ENCODE measurements at regions not wholly inside any gene's neighbourhood (a gene's known extent, or its start where the extent isn't known, plus 50 kb on each side); places are given as distances from the start of the nearest gene placed in this dataset.

DNA sequence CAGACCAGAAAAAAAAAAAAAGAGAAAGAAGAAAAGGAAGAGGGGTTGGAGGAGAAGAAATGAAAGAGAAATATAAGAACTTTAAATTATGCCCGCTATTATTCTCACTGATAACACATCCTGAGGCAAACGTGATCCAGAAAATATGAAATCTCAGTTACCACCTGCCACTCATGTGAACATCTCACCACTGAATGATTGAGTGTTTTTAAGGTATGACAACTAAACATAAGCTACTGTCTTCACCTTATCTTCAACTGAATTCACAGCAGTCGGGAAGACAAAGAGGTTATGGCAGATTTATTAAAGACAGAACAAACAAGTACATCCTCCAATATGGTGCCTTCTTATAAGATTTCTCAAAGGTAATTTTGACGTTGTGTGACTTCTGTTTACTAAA lies 327.9 kb downstream of the TMEM161B start:
- Histone ChIP-seq H3K36me3 (no peaks in the 10 kb centered on the region), H3K9me3 (no peaks in the 10 kb centered on the region), H3K27me3 (no peaks in the 10 kb centered on the region), H3K4me3 (no peak overlapping the region)
- DNase-seq: no peak

DNA sequence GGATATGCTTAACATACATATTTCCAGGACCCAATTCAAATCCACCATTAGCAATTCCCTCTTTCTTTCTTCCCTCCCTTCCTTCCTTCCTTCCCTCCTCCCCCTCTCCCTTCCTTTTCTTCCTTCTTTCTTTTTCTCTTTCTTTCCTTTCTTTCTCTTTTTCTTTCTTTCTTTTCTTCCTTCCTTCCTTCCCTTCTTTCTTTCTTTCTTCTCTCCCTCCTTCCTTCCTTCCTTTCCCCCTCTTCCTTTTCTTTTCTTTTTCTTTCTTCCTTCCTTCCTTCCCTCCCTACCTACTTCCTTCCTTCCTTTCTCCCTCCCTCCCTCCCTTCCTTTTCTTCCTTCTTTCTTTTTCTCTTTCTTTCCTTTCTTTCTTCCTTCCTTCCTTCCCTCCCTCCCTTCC lies 332.0 kb downstream of the TMEM161B start:
- DNase-seq: no peak
- Histone ChIP-seq H3K9me3 (no peaks in the 10 kb centered on the region), H3K4me3 (no peak overlapping the region), H3K27me3 (no peaks in the 10 kb centered on the region), H3K36me3 (no peaks in the 10 kb centered on the region)

DNA sequence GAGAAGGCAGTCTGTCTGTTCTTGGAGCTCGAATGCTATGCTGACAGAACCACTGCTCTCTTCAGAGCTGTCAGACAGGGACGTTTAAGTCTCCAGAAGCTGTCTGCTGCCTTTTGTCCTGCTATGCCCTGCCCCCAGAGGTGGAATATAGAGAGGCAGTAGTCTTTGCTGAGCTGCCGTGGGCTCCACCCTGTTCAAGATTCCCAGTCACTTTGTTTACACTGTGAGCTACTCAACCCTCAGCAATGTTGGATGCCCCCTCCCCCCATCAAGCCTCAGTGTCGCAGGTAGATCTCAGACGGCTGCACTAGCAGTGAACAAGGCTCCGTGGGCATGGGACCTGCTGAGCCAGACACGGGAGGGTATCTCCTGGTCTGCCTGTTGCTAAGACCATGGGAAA lies 344.2 kb downstream of the TMEM161B start:
- Histone ChIP-seq H3K36me3 (no peaks in the 10 kb centered on the region), H3K4me3 (no peak overlapping the region), H3K27me3 (peaks cover 2% of the 10 kb centered on the region; the same call in 1 of the 2 replicates), H3K9me3 (no peaks in the 10 kb centered on the region)
- DNase-seq: no peak

DNA sequence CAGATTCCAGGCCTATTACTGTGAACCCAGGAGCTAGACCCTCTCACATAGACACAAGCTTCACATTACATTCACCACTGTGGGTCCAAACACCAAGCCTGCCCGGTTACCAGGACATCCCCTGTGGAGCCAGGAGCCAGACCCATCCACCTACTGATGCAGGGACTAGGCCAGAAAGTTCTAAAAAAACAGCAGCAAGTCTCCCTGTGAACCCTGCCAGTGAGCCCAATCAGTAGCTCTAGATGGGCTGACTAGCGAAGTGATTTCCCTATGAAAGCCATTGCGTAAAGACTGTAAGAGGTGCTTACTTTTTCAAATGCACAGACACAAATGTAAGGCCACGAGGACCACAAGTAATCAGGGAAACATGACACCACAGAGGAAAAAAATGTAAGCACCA lies 352.3 kb downstream of the TMEM161B start:
- H3K36me3 ChIP-seq: no peaks in the 10 kb centered on the region

DNA sequence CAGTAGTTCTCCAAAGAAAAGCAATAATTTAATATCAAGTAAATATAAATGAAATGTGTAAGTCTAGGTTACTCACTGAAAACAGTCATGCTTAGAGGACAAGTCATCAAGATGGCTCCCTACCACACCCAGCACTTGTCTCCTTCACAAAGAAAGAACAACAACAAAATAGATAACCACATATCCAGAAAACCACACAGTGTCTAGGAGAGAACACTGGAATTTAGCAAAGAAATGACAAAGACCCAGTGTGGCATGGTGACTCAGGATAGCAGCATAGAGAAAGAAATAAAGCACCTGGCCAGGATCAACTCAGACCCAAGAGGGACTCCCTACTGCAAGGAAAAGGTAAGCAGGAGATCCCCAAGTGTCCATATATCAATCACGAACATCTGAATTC lies 356.2 kb downstream of the TMEM161B start:
- no peaks in the 10 kb centered on the region for H3K36me3 ChIP-seq
- H3K27me3 ChIP-seq: peaks cover 3% of the 10 kb centered on the region
- no peak overlapping the region for H3K4me3 ChIP-seq
- no peak for DNase-seq
- H3K9me3 ChIP-seq: no peaks in the 10 kb centered on the region

More for the DNA sequence above, 352.3 kb downstream of the TMEM161B start:
- Histone ChIP-seq H3K9me3 (no peaks in the 10 kb centered on the region), H3K27me3 (peaks cover 5% of the 10 kb centered on the region), H3K4me3 (no peak overlapping the region)
- no peak for DNase-seq

DNA sequence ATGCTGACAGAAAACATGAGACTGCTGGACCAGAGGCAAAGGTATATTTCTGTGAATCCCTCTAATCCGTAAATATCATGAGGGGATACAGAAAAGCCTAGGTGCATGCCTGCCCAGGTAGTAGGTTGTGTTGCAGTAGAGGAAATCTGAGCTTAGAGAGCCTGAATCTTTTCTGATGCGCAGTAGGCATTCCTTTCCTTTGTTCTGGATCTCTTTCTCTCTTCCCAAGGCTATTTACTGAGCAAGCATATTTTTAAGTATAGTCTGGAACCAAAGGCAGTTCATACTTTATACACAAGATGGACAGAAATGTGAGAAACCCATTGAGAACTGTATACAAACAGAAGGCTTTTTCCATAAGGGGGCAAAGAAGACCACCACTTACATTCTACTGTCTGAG lies 359.3 kb downstream of the TMEM161B start:
- Histone ChIP-seq H3K9me3 (no peaks in the 10 kb centered on the region), H3K27me3 (no peaks in the 10 kb centered on the region), H3K36me3 (no peaks in the 10 kb centered on the region), H3K4me3 (no peak overlapping the region)
- DNase-seq: no peak

DNA sequence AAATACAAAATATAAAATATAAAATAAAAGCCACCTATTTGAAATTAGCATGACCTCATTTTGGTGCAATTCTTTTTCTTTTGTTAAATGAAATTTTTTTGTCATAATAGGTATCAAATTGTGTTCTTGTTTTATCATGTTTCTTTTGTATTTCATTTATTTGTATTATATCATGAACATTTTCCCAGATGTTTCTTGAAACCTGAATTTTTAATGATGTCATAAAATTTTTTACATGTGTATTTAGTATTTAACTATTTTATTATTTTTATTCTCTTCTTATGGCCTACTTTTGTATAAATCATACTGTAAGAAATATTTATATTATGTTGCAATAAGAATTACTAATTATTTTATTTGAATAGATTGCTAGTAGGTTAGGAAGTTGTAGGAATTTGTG lies 361.7 kb downstream of the TMEM161B start:
- H3K4me3 ChIP-seq: no peak overlapping the region
- no peaks in the 10 kb centered on the region for H3K9me3 ChIP-seq
- DNase-seq: no peak
- H3K36me3 ChIP-seq: no peaks in the 10 kb centered on the region
- no peaks in the 10 kb centered on the region for H3K27me3 ChIP-seq

DNA sequence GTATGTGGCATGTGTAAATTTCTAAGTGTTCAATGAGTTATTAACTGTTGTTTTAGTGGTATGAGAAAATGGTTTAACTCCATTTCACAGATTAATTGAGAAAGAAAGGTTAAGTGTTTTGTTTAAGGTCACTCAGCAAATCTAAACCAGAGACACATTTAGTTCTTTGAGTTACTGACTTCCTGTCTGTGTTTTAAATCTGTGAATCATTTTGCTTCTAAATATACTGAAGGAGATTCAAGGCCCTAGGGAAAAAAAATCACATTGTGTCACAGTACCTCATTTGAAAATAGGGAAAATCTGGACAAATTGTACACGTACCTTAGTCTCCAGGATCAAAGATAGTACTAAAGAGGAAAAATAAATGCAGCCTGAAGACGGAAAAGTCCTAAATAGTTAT lies 368.2 kb downstream of the TMEM161B start:
- Histone ChIP-seq H3K9me3 (no peaks in the 10 kb centered on the region), H3K27me3 (peaks cover 5% of the 10 kb centered on the region), H3K36me3 (no peaks in the 10 kb centered on the region), H3K4me3 (no peak overlapping the region)
- DNase-seq: no peak

DNA sequence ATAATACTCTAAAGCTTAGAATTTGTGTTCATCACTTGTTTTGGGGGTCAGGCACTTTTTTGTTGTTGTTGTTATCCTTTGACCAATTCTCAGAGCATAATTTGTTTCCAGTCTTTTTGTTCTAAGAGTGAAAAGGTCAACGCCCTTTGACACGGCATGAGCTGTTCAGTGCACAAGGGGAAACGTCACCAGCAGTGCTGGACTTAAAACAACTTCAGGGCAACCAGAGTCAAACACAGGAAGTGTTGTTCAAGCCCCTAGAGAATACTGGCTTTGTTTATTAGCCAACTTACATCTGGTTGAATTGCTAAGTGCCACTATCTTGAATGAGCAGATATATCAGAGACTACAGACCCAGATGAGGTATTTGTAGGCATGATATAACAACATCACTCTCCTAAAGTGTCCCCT lies 368.9 kb downstream of the TMEM161B start:
- no peak overlapping the region for H3K4me3 ChIP-seq
- peaks cover 8% of the 10 kb centered on the region for H3K27me3 ChIP-seq
- DNase-seq: no peak
- no peaks in the 10 kb centered on the region for H3K36me3 ChIP-seq
- H3K9me3 ChIP-seq: no peaks in the 10 kb centered on the region

DNA sequence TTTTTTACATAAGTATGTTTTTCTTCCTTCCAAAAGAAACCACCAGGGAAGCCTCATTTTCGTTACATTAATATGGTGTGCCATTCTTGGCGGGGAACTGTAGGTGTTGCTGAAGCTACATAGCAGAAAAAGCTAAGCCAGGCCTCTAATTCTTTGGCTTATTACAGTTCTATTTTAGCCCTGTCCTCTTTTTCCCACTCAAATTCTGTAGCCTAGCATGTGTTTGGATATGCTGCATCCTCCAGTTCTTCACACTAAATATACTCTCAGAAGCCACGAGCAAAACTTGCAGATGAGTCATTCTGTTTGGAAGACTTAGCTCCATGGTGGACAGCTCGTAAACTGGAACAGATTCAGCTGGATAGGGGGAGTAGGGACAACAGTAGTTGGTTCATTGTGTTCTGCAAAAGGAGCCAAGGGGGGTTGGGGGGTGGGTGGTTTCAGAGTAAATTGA lies 369.4 kb downstream of the TMEM161B start:
- peaks cover 8% of the 10 kb centered on the region for H3K27me3 ChIP-seq
- H3K9me3 ChIP-seq: no peaks in the 10 kb centered on the region
- peak; percentile 14 for DNase-seq
- H3K4me3 ChIP-seq: no peak overlapping the region
- no peaks in the 10 kb centered on the region for H3K36me3 ChIP-seq

DNA sequence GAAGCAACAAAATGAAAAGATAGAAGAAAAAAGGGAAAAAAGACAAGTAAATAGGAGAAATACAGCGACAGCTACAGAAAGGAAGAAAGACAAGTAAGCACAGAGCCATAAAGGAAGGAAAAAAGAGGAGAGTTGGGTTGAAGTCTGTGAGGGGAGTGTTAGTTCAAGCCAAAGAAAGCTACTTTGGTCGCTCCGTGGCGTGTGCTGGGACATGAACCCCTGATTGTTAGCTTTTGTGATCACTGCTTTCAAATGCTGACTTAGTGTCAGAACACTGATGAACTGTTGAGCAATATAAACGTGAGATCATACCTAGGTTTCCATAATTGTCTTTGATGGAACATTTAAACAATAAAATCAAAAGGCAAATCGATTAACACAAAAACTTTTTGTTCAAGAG lies 370.1 kb downstream of the TMEM161B start:
- no peak for DNase-seq
- H3K9me3 ChIP-seq: no peaks in the 10 kb centered on the region
- H3K27me3 ChIP-seq: peaks cover 8% of the 10 kb centered on the region
- H3K36me3 ChIP-seq: no peaks in the 10 kb centered on the region
- no peak overlapping the region for H3K4me3 ChIP-seq

DNA sequence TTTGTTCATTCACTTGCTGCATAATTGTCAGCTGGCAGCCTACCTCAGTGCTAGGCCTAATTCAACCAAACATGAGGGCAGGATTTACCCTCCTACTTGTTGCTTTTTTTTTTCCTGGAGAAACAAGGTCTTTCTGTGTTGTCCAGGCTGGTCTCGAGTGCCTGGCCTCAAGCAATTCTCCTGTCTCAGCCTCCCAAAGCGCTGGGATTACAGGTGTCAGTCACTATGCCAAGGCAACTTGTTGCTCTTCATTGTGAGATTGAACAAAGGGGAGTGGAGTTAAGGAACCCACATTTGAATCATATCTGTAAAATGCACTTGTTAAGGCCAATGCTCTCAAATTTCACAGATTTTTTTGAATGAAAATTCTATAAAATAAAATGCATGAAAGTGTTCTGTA lies 380.5 kb downstream of the TMEM161B start:
- Histone ChIP-seq H3K27me3 (peaks cover 2% of the 10 kb centered on the region; the same call in 1 of the 2 replicates), H3K9me3 (no peaks in the 10 kb centered on the region; the same call in 1 of the 2 replicates), H3K36me3 (no peaks in the 10 kb centered on the region), H3K4me3 (no peak overlapping the region)
- no peak for DNase-seq

DNA sequence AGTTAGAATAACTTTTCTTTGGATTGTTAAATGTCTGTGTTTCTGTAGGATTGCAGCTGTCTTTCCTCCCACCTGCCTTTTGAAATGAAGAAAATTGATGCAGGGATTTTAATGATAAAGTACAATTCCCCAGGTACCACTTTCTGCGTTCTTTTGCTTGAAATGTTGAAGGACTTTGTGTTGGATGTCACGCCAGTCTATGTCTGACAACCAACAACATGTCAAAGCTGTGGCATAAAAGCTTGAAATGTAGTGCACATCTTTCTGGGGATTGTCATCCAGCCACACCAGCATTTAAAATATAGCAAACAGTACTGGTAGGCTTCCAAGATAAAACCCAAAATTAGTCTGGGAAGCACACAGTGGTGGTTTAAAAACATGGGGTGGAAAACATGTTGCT lies 381.4 kb downstream of the TMEM161B start:
- no peaks in the 10 kb centered on the region; the same call in 1 of the 2 replicates for H3K9me3 ChIP-seq
- H3K4me3 ChIP-seq: no peak overlapping the region
- no peak for DNase-seq
- H3K36me3 ChIP-seq: no peaks in the 10 kb centered on the region
- H3K27me3 ChIP-seq: peaks cover 2% of the 10 kb centered on the region; the same call in 1 of the 2 replicates

DNA sequence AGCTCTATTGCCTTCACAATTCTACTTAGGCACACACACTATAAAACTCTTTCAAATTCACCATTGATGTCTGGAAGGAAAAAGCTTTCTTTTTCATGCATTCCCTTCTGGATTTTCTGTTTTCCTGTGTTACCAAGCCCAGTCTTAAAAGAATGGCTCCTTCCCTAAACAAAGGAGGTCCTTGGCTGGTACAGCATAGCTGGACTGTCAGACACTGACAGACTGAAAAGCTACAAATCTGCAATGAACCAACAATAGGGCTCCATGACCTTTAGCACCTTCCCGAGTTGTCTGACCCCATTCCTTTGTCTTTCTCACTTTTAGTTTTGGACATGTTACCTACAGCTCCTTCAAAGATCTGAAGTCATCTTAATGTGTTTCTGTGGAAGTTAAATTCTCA lies 382.5 kb downstream of the TMEM161B start:
- H3K4me3 ChIP-seq: no peak overlapping the region
- H3K27me3 ChIP-seq: no peaks in the 10 kb centered on the region
- H3K36me3 ChIP-seq: no peaks in the 10 kb centered on the region
- no peak for DNase-seq
- no peaks in the 10 kb centered on the region; the same call in 1 of the 2 replicates for H3K9me3 ChIP-seq

DNA sequence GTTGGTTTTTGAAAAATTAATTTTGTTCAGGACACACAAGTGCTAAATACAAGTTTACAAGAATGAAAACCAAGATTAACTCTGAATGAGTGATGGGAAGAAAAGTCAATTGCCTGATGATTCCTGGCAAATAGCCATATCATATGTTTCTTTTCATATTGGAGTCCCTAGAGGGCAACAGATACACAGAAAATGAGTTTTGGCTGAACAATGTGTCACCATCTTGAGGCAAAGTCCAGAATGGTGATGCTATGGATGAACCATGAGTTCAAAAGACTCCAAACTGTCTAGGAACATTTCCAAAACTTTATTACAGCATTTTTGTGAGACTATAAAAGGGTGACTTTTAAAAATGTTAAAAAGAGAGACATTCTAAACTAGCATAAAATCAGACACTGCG lies 382.9 kb downstream of the TMEM161B start:
- H3K9me3 ChIP-seq: no peaks in the 10 kb centered on the region; the same call in 1 of the 2 replicates
- no peak overlapping the region for H3K4me3 ChIP-seq
- no peaks in the 10 kb centered on the region for H3K36me3 ChIP-seq
- H3K27me3 ChIP-seq: no peaks in the 10 kb centered on the region
- no peak for DNase-seq

DNA sequence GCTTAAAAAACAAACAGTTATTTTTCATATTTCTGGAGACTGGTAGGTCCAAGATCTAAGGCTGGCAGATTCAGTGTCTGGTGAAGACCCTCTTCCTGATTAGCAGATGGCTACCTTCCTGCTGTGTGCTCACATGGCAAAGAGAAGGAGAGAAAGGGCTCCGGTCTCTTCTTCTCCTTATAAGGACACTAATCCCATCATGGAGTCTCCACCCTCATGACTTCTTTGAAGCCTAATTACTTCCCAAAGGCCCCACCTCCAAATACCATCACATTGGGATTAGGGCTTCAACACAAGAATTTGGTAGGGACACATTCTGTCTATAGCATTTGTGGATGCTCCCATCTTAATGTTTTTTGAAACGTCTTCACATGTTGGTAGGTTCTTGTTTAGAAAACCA lies 391.1 kb downstream of the TMEM161B start:
- Histone ChIP-seq H3K4me3 (no peak overlapping the region), H3K27me3 (no peaks in the 10 kb centered on the region), H3K36me3 (no peaks in the 10 kb centered on the region), H3K9me3 (no peaks in the 10 kb centered on the region)
- no peak for DNase-seq

DNA sequence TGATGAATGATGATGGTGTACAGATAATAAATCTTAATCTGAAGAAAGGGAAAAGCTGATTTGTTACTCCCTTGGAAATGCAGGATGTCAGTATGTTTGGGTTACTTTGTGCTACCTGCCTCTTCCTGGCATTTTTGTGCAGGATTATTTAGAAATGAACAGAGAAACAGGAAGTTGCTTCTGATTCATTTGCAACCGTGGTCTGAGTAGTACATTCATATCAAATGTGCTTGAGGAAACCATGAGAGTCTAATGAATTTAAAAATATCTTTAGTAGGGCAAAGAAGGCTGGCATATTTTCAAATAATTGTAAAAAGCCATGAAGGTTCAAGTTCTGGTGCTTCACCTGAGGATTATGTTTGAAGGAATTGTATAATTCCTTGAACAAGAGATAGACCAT lies 391.6 kb downstream of the TMEM161B start:
- no peaks in the 10 kb centered on the region for H3K36me3 ChIP-seq
- H3K27me3 ChIP-seq: no peaks in the 10 kb centered on the region
- H3K9me3 ChIP-seq: no peaks in the 10 kb centered on the region
- no peak for DNase-seq
- H3K4me3 ChIP-seq: no peak overlapping the region

DNA sequence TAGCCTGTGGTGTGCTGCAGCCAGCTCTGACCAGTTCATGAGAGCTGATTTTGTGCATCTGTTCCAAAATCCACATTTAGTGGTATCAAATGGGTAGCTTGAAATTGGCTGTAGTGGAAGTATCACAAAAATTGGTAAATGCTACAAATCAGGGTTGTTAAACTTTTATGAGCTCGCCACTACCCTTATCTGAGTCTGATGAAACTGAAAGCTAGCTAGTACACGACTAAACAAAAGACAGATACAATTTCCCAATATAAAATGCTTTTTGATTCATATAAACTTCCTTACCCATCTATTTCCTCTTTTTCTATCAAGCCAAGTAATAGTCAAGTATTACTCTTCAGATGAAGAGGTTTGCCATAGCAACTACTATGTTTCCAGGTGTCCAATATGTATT lies 392.0 kb downstream of the TMEM161B start:
- Histone ChIP-seq H3K9me3 (no peaks in the 10 kb centered on the region), H3K36me3 (no peaks in the 10 kb centered on the region), H3K4me3 (no peak overlapping the region), H3K27me3 (no peaks in the 10 kb centered on the region)
- DNase-seq: no peak

DNA sequence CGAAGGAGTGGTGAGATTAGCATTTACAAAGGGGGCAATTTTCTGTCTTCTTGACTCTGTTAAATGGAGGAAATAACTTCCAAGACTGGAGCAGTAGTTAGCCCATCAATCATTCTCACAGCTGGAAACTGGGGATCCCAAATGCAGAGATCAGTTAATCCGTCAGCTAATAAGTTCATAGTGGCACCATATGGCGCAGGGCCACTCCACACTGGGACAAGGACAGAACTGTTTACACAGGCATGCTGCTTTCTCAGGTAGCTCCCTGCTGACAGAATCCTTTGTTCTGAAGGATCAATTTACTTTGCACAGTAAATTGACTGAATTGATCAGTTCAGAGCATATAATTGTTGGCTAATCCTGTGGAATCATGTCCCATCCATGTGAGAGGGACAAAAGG lies 395.7 kb downstream of the TMEM161B start:
- no peak for DNase-seq
- no peaks in the 10 kb centered on the region for H3K36me3 ChIP-seq
- no peaks in the 10 kb centered on the region for H3K9me3 ChIP-seq
- no peak overlapping the region for H3K4me3 ChIP-seq
- no peaks in the 10 kb centered on the region for H3K27me3 ChIP-seq

All from MG63 (cell line).